Activated CD4-positive, CD25-positive, alpha-beta regulatory T cell (primary cell): ENCODE measurements at regions not wholly inside any gene's neighbourhood (a gene's known extent, or its start where the extent isn't known, plus 50 kb on each side); places are given as distances from the start of the nearest gene placed in this dataset.
"Not testable (repeated sequence)": the region's sequence is repeated elsewhere in the genome, so short reads cannot be mapped to it uniquely, and the experiment has no call there.

Source experiments
- DNase-seq, 4 experiments: peaks; one replicate each; lab custom pipeline; 2025; lab: John Stamatoyannopoulos, UW

DNA sequence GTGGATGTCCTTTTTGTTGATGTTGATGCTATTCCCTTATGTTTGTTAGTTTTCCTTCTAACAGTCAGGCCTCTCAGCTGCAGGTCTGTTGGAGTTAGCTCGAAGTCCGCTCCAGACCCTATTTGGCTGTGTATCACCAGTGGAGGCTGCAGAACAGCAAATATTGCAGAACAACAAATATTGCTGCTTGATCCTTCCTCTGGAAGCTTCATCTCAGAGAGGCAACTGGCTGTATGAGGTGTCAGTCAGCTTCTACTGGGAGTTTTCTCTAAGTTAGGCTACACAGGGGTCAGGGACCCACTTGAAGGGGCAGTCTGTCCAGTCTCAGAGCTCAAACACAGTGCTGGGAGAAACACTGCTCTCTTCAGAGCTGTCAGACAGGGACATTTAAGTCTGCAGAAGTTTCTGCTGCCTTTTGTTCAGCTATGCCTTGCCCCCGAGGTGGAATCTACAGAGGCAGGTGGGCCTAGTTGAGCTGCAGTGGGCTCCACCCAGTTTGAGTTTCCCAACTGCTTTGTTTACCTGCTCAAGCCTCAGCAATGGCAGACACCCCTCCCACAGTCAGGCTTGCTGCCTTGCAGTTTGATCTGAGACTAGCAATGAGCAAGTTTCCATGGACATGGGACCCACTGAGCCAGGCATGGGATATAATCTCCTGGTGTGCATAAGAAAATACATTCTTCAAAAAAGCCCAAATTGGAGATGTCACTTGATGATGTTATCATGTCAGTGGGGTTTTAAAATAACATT lies 99.5 kb downstream of the KDM5D start:
- no peak for DNase-seq

GRCh38 chrY:19637651-19638347 lies 106.7 kb downstream of the KDM5D start:
- no peak for DNase-seq

DNA sequence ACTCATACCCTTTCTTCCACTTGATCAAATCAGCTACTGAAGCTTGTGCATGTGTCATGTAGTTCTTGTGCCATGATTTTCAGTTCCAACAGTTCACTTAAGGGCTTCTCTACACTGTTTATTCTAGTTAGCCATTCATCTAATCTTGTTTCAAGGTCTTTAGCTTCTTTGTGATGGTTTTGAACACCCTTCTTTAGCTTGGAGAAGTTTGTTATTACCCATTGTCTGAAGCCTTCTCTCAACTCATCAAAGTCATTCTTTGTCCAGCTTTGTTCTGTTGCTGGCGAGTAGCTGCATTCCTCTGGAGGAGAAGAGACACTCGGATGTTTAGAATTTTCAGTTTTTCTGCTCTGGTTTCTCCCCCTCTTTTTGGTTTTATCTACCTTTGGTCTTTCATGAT lies 115.6 kb downstream of the KDM5D start:
- DNase-seq, result no peak

- no peak for DNase-seq
Observed at GRCh38 chrY:19622392-19622791, 122.1 kb downstream of the KDM5D start.

GRCh38 chrY:19621756-19622155 lies 122.8 kb downstream of the KDM5D start:
- no peak for DNase-seq

DNA sequence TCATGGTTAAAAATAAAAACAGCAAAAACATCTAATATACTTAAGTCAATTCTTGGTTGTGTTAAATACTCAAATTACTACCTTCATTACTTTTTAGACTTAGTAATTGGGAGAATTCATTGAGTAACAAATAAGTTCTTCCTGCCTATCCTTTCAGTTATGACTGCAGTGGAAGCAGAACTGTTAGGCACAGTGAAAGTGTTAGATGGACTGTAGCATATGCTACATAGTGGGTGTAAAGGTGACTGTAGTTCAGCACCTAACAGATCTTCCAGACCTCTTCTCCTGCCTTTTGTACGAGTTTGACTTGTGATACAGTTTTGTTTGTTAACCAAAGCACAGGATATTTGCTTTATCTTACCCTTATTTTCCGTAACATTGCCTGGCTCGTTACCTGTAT lies 143.4 kb downstream of the KDM5D start:
- no peak for DNase-seq

GRCh38 chrY:19600711-19601110 lies 143.8 kb downstream of the KDM5D start:
- DNase-seq, result no peak

- DNase-seq, result no peak
Observed at GRCh38 chrY:19590235-19590634, 154.3 kb downstream of the KDM5D start.

GRCh38 chrY:19589664-19590063 lies 154.9 kb downstream of the KDM5D start:
- no peak for DNase-seq

- no peak for DNase-seq
Observed at GRCh38 chrY:19587311-19587710, 157.2 kb downstream of the KDM5D start.

DNA sequence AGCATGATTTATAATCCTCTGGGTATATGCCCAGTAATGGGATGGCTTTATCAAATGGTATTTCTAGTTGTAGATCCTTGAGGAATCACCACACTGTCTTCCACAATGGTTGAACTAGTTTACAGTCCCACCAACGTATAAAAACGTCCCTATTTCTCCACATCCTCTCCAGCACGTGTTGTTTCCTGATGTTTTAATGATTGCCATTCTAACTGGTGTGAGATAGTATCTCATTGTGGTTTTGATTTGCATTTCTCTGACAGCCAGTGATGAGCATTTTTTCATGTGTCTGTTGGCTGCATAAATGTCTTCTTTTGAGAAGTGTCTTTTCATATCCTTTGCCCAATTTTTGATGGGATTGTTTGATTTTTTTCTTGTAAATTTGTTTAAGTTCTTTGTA lies 163.5 kb downstream of the KDM5D start:
- not testable (repeated sequence) for DNase-seq

DNA sequence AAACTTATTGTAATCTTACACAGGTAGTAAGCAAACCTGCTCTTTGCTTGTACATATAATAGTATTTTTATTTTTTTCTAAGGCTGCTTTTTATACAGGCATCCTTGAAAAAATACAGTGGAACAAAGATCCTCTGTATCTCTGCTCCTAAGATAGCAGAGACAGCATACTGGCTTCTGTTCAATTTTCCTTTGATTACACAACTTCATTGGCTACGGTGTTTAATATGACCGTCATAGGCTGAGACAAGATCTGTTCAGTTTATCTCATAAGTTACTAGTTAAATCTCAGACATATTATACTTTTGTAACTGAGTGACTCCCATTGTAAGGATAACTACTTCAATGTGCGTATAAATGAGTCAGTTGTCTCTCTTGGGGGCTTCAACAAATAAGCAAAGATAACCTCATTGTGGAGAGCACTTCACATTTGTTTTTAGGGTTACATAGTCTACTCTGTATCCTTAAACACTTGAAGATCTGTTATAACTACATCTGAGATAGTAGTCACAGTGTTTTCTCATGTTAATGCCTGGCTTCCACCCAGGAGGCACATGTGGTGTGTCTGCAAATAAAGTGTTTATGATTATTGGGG lies 166.1 kb downstream of the KDM5D start:
- no peak for DNase-seq

DNA sequence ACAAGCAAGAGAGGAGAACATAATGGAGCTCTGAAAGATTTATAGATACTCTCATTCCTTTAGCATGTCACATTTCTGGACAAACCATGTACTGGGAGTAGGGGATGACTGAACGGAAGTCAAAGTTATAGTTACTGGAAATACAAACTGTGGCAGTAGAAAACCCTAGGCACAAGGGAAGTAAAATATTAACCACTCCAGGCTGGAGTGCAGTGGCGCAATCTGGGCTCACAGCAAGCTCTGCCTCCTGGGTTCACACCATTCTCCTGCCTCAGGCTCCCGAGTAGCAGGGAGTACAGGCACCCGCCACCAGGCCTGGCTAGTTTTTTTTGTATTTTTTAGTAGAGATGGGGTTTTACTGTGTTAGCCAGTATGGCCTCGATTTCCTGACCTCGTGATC lies 167.3 kb downstream of the KDM5D start:
- no peak for DNase-seq

DNA sequence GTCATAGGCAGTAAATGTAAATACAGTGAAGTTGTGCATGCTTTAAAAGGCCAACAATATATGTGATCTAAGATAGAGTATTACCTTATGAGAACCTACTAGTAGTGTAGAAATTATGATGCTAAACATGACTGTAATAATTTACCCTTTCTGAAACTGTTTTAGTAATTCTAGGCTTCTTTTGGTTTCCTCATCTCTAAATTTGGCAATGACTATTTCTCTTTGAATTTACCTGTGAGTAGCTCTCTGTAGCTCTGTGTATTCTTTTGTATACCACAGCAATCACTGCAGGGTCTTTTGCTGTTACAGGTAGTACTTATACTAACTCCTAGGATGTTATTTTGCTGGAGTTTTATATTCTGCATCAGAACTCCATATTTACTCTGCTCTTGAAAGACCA lies 169.6 kb downstream of the KDM5D start:
- no peak for DNase-seq

GRCh38 chrY:19573646-19574045 lies 170.9 kb downstream of the KDM5D start:
- DNase-seq, result no peak

- DNase-seq, result no peak
Observed at GRCh38 chrY:19570999-19571398, 173.5 kb downstream of the KDM5D start.

DNA sequence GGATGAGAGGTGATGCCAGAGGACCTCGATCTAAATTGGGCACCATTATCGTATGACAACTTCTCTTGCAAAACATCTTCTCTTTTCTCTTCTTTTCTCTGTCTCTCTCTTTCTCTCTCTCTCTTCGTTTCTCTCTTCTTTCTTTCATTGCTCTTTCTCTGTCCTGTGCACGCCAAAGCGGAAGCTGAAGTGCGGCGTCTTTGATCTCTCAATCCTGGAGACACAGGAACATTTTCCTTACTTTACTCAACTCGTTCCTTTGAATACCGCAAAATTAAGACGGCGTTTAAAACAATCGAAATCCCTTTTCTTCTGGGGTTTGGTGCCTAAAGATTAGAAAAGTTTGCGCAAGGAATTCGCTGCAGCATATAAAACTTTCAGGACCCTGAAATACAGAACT lies 176.6 kb downstream of the KDM5D start:
- no peak for DNase-seq

- peak; percentile 45 to 60 (median 58) for DNase-seq
Observed at GRCh38 chrY:19567051-19567921, 177.2 kb downstream of the KDM5D start.

DNA sequence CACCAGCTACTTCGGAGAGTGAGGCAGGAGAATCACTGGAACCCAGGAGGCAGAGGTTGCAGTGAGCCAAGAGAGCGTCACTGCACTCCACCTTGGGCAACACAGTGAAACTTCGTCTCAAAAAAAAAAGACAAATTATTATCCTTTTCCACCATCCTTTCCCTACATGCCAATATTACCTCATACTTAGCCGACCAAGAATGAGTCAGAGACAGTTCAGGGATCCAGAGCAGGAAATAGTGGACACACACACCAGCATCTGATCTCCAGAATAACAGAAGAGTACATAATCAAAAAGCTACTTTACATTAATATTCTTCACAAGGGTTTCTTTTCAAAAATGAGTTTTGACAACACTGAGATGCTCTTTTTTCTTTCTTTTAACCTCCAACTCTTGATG lies 185.4 kb downstream of the KDM5D start:
- no peak for DNase-seq

DNA sequence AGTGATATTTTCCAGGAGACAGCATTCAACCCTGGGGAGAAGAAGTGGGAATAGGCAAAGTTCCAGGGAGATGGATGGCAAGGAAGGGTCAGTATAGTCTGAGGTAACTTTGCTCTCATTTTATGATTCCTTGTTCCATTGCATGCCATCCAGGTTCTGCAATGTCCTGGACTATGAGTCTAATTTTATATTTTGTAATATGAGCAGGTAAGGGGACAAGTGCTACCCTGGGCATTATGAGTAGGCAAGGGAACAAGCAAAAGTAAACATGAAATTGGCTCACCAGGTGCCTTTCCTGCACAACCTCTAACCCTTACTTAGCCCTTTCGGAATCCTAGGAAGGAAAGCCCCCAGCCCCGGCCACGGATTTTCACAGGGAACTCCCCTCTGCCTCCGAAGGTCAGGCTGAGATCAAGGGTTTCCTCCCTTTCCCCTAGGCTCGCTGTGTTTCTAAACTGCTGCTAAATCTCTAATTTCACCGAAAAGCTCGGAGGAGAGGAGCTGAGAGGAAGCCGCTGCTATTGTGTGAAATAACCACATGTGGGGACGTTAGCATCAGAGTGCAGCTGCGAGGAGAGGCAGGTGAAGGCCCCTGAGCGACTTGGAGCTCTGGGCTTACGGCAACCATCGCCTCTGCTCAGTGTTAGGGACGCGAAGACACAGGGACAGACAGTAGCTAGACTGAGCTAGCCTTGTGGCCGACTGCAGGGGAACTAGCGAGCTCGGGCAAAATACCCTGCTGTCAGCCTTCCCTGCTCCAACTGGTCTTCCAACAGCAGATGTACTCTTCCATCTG lies 194.7 kb downstream of the KDM5D start:
- no peak for DNase-seq

- DNase-seq, result no peak
Observed at GRCh38 chrY:19541475-19542306, 202.8 kb downstream of the KDM5D start.
